WERI-Rb-1 (cell line): ENCODE measurements at regions not wholly inside any gene's neighbourhood (a gene's known extent, or its start where the extent isn't known, plus 50 kb on each side); places are given as distances from the start of the nearest gene placed in this dataset.

Experiments
- DNase-seq: peaks from one replicate; pipeline ENCODE4 v3.0.0-alpha.2; 2020
- H3K27ac ChIP-seq: fragments of 250-450 bp; sonication (Bioruptor Pico); 2 replicates; pipeline ENCODE4 v1.5.1; 2020; ENCODE audit warnings: mild to moderate bottlenecking, moderate library complexity
- H3K27me3 ChIP-seq: fragments of 250-450 bp; sonication (Bioruptor Pico); 2 replicates; pipeline ENCODE4 v1.5.1; 2021; ENCODE audit warnings: mild to moderate bottlenecking, low read depth, moderate library complexity; ENCODE audit not compliant: insufficient read depth, severe bottlenecking
- H3K36me3 ChIP-seq: fragments of 250-450 bp; sonication (Bioruptor Pico); 2 replicates; pipeline ENCODE4 v1.5.1; 2020; ENCODE audit warnings: mild to moderate bottlenecking, moderate library complexity
- H3K4me3 ChIP-seq: 2 replicates; pipeline ENCODE4 v1.5.1; 2011; ENCODE audit warnings: low read depth, mild to moderate bottlenecking, control low read depth, low read length
- H3K9me3 ChIP-seq: fragments of 250-450 bp; sonication (Bioruptor Pico); 2 replicates; pipeline ENCODE4 v1.5.1; 2021; ENCODE audit warnings: mild to moderate bottlenecking, moderate library complexity; ENCODE audit not compliant: severe bottlenecking
- CTCF ChIP-seq: IDR thresholded peaks from 2 replicates; pipeline ENCODE4 v1.5.1; 2011; ENCODE audit warnings: low read depth, mild to moderate bottlenecking, control low read depth, inconsistent platforms, low read length

- H3K4me3 ChIP-seq, result no peak overlapping the region
- H3K27me3 ChIP-seq, result peaks cover 74% of the 10 kb centered on the region
- H3K27ac ChIP-seq, result no peak overlapping the region
- DNase-seq, result no peak
- TF ChIP-seq CTCF, result no peak
- peaks cover 6% of the 10 kb centered on the region for H3K9me3 ChIP-seq
- no peaks in the 10 kb centered on the region for H3K36me3 ChIP-seq
Observed at GRCh38 chrX:1112321-1112720, 100.1 kb downstream of the CRLF2 start.

- H3K27ac ChIP-seq, result no peak overlapping the region
- DNase-seq, result no peak
- peaks cover 6% of the 10 kb centered on the region for H3K9me3 ChIP-seq
- H3K4me3 ChIP-seq, result no peak overlapping the region
- H3K36me3 ChIP-seq, result no peaks in the 10 kb centered on the region
- no peak for TF ChIP-seq CTCF
- H3K27me3 ChIP-seq, result peaks cover 73% of the 10 kb centered on the region
Observed at GRCh38 chrX:1111601-1112300, 100.7 kb downstream of the CRLF2 start.

GRCh38 chrX:1109580-1110119 is 102.8 kb downstream of the CRLF2 start:
- Histone ChIP-seq H3K27ac (no peak overlapping the region), H3K36me3 (no peaks in the 10 kb centered on the region), H3K27me3 (peaks cover 74% of the 10 kb centered on the region), H3K4me3 (no peak overlapping the region), H3K9me3 (peaks cover 6% of the 10 kb centered on the region)
- DNase-seq, result no peak
- no peak for TF ChIP-seq CTCF

- no peak overlapping the region for H3K4me3 ChIP-seq
- no peak for TF ChIP-seq CTCF
- H3K36me3 ChIP-seq, result no peaks in the 10 kb centered on the region
- H3K27me3 ChIP-seq, result peaks cover 74% of the 10 kb centered on the region
- no peak overlapping the region for H3K27ac ChIP-seq
- H3K9me3 ChIP-seq, result peaks cover 6% of the 10 kb centered on the region
- no peak for DNase-seq
Observed at GRCh38 chrX:1108501-1109445, 103.7 kb downstream of the CRLF2 start.

- Histone ChIP-seq H3K27ac (no peak overlapping the region), H3K4me3 (no peak overlapping the region), H3K9me3 (peaks cover 6% of the 10 kb centered on the region), H3K36me3 (no peaks in the 10 kb centered on the region), H3K27me3 (peaks cover 60% of the 10 kb centered on the region)
- no peak for TF ChIP-seq CTCF
- DNase-seq, result no peak
Observed at GRCh38 chrX:1106478-1107210, 105.8 kb downstream of the CRLF2 start.
